ENCODE measurements at regions not wholly inside any gene's neighbourhood (a gene's known extent, or its start where the extent isn't known, plus 50 kb on each side); places are given as distances from the start of the nearest gene placed in this dataset.
"Not testable (repeated sequence)": the region's sequence is repeated elsewhere in the genome, so short reads cannot be mapped to it uniquely, and the experiment has no call there.

DNA sequence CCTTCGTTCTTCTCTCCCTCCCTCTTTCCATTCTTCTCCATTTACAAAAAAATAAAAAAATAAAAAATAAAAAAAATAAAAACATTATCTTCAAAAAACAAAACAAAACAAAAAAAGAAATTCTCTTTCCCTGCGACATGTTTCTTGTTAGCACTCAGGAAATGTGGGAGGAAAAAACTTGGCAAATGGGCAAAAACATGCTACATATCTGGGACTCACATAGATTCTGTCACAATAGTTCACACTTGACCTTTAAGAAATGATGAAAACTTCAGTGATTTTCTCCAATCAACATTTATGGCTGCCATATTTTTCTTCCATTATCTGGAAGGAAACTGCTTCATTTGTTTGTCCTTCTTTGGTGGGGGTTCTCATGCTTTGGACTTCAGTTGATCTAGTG lies 109.3 kb downstream of the PRKAB2 start:
- H3K27ac ChIP-seq (ENCODE audit: low read depth, low read length, poor library complexity, severe bottlenecking), result no peak overlapping the region
- H3K9me2 ChIP-seq (ENCODE audit: low read depth, low read length), result no peaks in the 10 kb centered on the region
- no peaks in the 10 kb centered on the region for H4K20me1 ChIP-seq (ENCODE audit: insufficient read depth, low read length)
- no peaks in the 10 kb centered on the region for H3K4me1 ChIP-seq (ENCODE audit: insufficient read depth, low read length, severe bottlenecking)
- H3K4me3 ChIP-seq (ENCODE audit: low read depth, low read length, poor library complexity, severe bottlenecking), result no peak overlapping the region
- no peaks in the 10 kb centered on the region for H3K79me2 ChIP-seq (ENCODE audit: insufficient read depth, low read length)
- no peaks in the 10 kb centered on the region for H3F3A ChIP-seq (ENCODE audit: insufficient read depth, low read length)
- H3K4me2 ChIP-seq (ENCODE audit: low read length), result no peak overlapping the region
- H3K9me3 ChIP-seq (ENCODE audit: low read length), result no peaks in the 10 kb centered on the region
- TF ChIP-seq, protein P1, sequence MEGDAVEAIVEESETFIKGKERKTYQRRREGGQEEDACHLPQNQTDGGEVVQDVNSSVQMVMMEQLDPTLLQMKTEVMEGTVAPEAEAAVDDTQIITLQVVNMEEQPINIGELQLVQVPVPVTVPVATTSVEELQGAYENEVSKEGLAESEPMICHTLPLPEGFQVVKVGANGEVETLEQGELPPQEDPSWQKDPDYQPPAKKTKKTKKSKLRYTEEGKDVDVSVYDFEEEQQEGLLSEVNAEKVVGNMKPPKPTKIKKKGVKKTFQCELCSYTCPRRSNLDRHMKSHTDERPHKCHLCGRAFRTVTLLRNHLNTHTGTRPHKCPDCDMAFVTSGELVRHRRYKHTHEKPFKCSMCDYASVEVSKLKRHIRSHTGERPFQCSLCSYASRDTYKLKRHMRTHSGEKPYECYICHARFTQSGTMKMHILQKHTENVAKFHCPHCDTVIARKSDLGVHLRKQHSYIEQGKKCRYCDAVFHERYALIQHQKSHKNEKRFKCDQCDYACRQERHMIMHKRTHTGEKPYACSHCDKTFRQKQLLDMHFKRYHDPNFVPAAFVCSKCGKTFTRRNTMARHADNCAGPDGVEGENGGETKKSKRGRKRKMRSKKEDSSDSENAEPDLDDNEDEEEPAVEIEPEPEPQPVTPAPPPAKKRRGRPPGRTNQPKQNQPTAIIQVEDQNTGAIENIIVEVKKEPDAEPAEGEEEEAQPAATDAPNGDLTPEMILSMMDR (IDR thresholded peaks at IDR 0.05; ENCODE audit: low read length), result no peak
- TF ChIP-seq EZH2 (IDR thresholded peaks at IDR 0.05; ENCODE audit: borderline replicate concordance, low read length), result no peak
- no peak overlapping the region for H2AFZ ChIP-seq (ENCODE audit: low read length)
- no peak overlapping the region for H3K9ac ChIP-seq (ENCODE audit: low read length)
- H3K27me3 ChIP-seq (ENCODE audit: insufficient read depth, low read length), result no peaks in the 10 kb centered on the region
- no peaks in the 10 kb centered on the region for H3K36me3 ChIP-seq (ENCODE audit: insufficient read depth, low read length)

DNA sequence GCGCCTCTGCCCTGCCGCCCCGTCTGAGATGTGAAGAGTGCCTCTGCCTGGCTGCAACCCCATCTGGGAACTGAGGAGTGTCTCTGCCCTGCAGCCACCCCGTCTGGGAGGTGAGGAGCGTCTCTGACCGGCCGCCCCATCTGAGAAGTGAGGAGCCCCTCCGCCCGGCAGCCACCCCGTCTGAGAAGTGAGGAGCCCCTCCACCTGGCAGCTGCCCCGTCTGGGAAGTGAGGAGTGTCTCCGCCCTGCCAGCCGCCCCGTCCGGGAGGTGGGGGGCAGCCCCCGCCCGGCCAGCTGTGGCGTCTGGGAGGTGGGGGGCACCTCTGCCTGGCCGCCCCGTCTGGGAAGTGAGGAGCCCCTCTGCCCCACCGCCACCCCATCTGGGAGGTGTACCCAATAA lies 110.4 kb downstream of the PRKAB2 start:
- H3K9ac ChIP-seq (ENCODE audit: low read length); H2AFZ ChIP-seq (ENCODE audit: low read length); H3F3A ChIP-seq (ENCODE audit: insufficient read depth, low read length); H3K4me1 ChIP-seq (ENCODE audit: insufficient read depth, low read length, severe bottlenecking); H3K36me3 ChIP-seq (ENCODE audit: insufficient read depth, low read length); H3K9me2 ChIP-seq (ENCODE audit: low read depth, low read length); H3K27ac ChIP-seq (ENCODE audit: low read depth, low read length, poor library complexity, severe bottlenecking); H3K79me2 ChIP-seq (ENCODE audit: insufficient read depth, low read length); H3K27me3 ChIP-seq (ENCODE audit: insufficient read depth, low read length); H3K4me2 ChIP-seq (ENCODE audit: low read length); H3K9me3 ChIP-seq (ENCODE audit: low read length); H3K4me3 ChIP-seq (ENCODE audit: low read depth, low read length, poor library complexity, severe bottlenecking); H4K20me1 ChIP-seq (ENCODE audit: insufficient read depth, low read length): not testable (repeated sequence)

DNA sequence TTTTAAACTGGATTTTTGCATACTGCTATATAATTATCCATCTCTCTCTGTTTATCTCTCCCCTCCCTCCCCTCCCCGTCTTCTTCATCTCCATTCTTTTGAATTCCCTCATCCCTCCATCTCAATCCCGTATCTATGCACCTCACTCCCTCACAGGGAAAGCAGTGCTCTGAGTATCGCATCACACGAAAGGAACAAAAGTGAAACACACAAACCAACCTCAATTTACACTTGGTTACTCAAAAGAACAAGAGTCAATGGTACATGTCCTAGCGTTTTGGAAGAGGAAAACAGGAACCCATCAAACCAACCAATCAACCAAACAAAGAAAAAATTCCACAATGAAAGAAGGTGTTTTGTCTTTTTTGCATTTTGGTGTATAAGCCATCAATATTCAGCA lies 115.1 kb downstream of the NBPF12 start:
- no peak overlapping the region for H2AFZ ChIP-seq (ENCODE audit: low read length)
- H3K4me1 ChIP-seq (ENCODE audit: insufficient read depth, low read length, severe bottlenecking), result no peaks in the 10 kb centered on the region
- H3K9me2 ChIP-seq (ENCODE audit: low read depth, low read length), result no peaks in the 10 kb centered on the region
- no peaks in the 10 kb centered on the region for H3K36me3 ChIP-seq (ENCODE audit: insufficient read depth, low read length)
- no peaks in the 10 kb centered on the region for H3K27me3 ChIP-seq (ENCODE audit: insufficient read depth, low read length)
- no peak overlapping the region for H3K9ac ChIP-seq (ENCODE audit: low read length)
- no peak overlapping the region for H3K4me3 ChIP-seq (ENCODE audit: low read depth, low read length, poor library complexity, severe bottlenecking)
- H3K79me2 ChIP-seq (ENCODE audit: insufficient read depth, low read length), result no peaks in the 10 kb centered on the region
- no peaks in the 10 kb centered on the region for H3F3A ChIP-seq (ENCODE audit: insufficient read depth, low read length)
- H3K9me3 ChIP-seq (ENCODE audit: low read length), result no peaks in the 10 kb centered on the region
- H3K4me2 ChIP-seq (ENCODE audit: low read length), result no peak overlapping the region
- no peak overlapping the region for H3K27ac ChIP-seq (ENCODE audit: low read depth, low read length, poor library complexity, severe bottlenecking)
- TF ChIP-seq, protein P1 (IDR thresholded peaks at IDR 0.05; ENCODE audit: low read length), result no peak
- TF ChIP-seq EZH2 (IDR thresholded peaks at IDR 0.05; ENCODE audit: borderline replicate concordance, low read length), result no peak
- no peaks in the 10 kb centered on the region for H4K20me1 ChIP-seq (ENCODE audit: insufficient read depth, low read length)

DNA sequence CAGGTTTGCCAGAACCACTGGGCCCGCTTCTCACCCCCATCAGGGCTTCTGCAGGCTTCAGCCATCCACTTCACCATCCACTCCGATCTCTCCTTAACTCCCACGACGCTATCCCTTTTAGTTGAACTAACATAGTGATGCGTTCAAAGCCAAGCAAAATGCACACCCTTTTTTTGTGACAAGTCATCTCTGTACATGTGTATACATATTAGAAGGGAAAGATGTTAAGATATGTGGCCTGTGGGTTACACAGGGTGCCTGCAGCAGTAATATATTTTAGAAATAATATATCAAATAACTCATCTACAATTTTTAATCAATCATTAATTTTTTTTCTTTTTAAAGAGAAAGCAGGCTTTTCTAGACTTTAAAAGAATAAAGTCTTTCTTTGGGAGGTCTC lies 114.6 kb downstream of the NBPF12 start:
- H3K9me2 ChIP-seq (ENCODE audit: low read depth, low read length), result no peaks in the 10 kb centered on the region
- H3K4me3 ChIP-seq (ENCODE audit: low read depth, low read length, poor library complexity, severe bottlenecking), result no peak overlapping the region
- H3K27me3 ChIP-seq (ENCODE audit: insufficient read depth, low read length), result no peaks in the 10 kb centered on the region
- H3K9me3 ChIP-seq (ENCODE audit: low read length), result no peaks in the 10 kb centered on the region
- no peak overlapping the region for H2AFZ ChIP-seq (ENCODE audit: low read length)
- H4K20me1 ChIP-seq (ENCODE audit: insufficient read depth, low read length), result no peaks in the 10 kb centered on the region
- no peak overlapping the region for H3K4me2 ChIP-seq (ENCODE audit: low read length)
- no peaks in the 10 kb centered on the region for H3K79me2 ChIP-seq (ENCODE audit: insufficient read depth, low read length)
- H3K36me3 ChIP-seq (ENCODE audit: insufficient read depth, low read length), result no peaks in the 10 kb centered on the region
- no peaks in the 10 kb centered on the region for H3K4me1 ChIP-seq (ENCODE audit: insufficient read depth, low read length, severe bottlenecking)
- H3K9ac ChIP-seq (ENCODE audit: low read length), result no peak overlapping the region
- no peak overlapping the region for H3K27ac ChIP-seq (ENCODE audit: low read depth, low read length, poor library complexity, severe bottlenecking)
- TF ChIP-seq EZH2 (IDR thresholded peaks at IDR 0.05; ENCODE audit: borderline replicate concordance, low read length), result no peak
- H3F3A ChIP-seq (ENCODE audit: insufficient read depth, low read length), result no peaks in the 10 kb centered on the region

Data from OCI-LY1 (cell line).